Neural cell (in vitro differentiated cells): ENCODE measurements at regions not wholly inside any gene's neighbourhood (a gene's known extent, or its start where the extent isn't known, plus 50 kb on each side); places are given as distances from the start of the nearest gene placed in this dataset.

Experiments
- H2AFZ ChIP-seq: fragments of 200-600, 300-800 bp; sonication (generic), shearing (Covaris generic); 2 replicates; pipeline ENCODE4 v1.6.0; 2014; ENCODE audit warnings: low read depth, mild to moderate bottlenecking, antibody characterized with exemption, low read length, moderate library complexity
- H3F3A ChIP-seq: fragments of 200-600 bp; shearing (Covaris generic); 2 replicates; pipeline ENCODE4 v1.6.1; 2016; ENCODE audit warnings: mild to moderate bottlenecking, moderate library complexity, mixed read lengths, antibody characterized with exemption, low read length; ENCODE audit not compliant: insufficient read depth, poor library complexity, severe bottlenecking
- H3K27ac ChIP-seq: fragments of 200-600, 300-800 bp; sonication (generic), shearing (Covaris generic); 2 replicates; pipeline ENCODE4 v1.5.1; 2014; ENCODE audit warnings: mild to moderate bottlenecking, low read length, moderate library complexity
- H3K27me3 ChIP-seq: fragments of 300-800, 200-600 bp; sonication (generic), shearing (Covaris generic); 2 replicates; pipeline ENCODE4 v1.6.0; 2014; ENCODE audit warnings: mild to moderate bottlenecking, low read depth, low read length, moderate library complexity; ENCODE audit not compliant: insufficient read depth
- H3K36me3 ChIP-seq: fragments of 300-800, 200-600 bp; sonication (generic), shearing (Covaris generic); 2 replicates; pipeline ENCODE4 v1.5.1; 2014; ENCODE audit warnings: mild to moderate bottlenecking, antibody characterized with exemption, low read length, moderate library complexity; ENCODE audit not compliant: insufficient read depth
- H3K4me2 ChIP-seq: fragments of 300-800, 200-600 bp; sonication (generic), shearing (Covaris generic); 2 replicates; pipeline ENCODE4 v1.6.0; 2014; ENCODE audit warnings: mild to moderate bottlenecking, low read length
- H3K4me3 ChIP-seq: fragments of 300-800, 200-600 bp; sonication (generic), shearing (Covaris generic); 2 replicates; pipeline ENCODE4 v1.5.1; 2014; ENCODE audit warnings: mild to moderate bottlenecking, low read length, moderate library complexity
- H3K79me2 ChIP-seq: fragments of 200-600 bp; shearing (Covaris generic); replicated peaks from 2 replicates; pipeline ENCODE4 v1.6.0; 2014; ENCODE audit warnings: mild to moderate bottlenecking, low read length, moderate library complexity; ENCODE audit not compliant: insufficient read depth
- H3K9ac ChIP-seq: fragments of 300-800, 200-600 bp; sonication (generic), shearing (Covaris generic); 2 replicates; pipeline ENCODE4 v1.6.1; 2016; ENCODE audit warnings: mild to moderate bottlenecking, low read length, mixed read lengths
- H3K9me2 ChIP-seq: fragments of 200-600 bp; shearing (Covaris generic); 2 replicates; pipeline ENCODE4 v1.6.1; 2016; ENCODE audit warnings: mild to moderate bottlenecking, low read length, mixed read lengths; ENCODE audit not compliant: insufficient read depth
- H3K9me3 ChIP-seq: fragments of 200-600, 300-800 bp; sonication (generic), shearing (Covaris generic); 2 replicates; pipeline ENCODE4 v1.6.1; 2016; ENCODE audit warnings: mild to moderate bottlenecking, mixed run types, low read length, moderate library complexity, mixed read lengths
- H4K20me1 ChIP-seq: fragments of 200-600 bp; shearing (Covaris generic); 2 replicates; pipeline ENCODE4 v1.6.1; 2016; ENCODE audit warnings: mild to moderate bottlenecking, mixed run types; ENCODE audit not compliant: insufficient read depth
- EP300 ChIP-seq: fragments of 450-650 bp; conservative IDR thresholded peaks from 2 replicates; pipeline ENCODE4 v1.6.1; 2014; ENCODE audit warnings: antibody characterized with exemption, mild to moderate bottlenecking, moderate library complexity; ENCODE audit not compliant: poor library complexity, severe bottlenecking
- EZH2 ChIP-seq: fragments of 200-600, 300-800 bp; shearing (Covaris generic), sonication (generic); IDR thresholded peaks from 2 replicates; pipeline ENCODE4 v1.6.1; 2014; ENCODE audit warnings: antibody characterized with exemption, low read length, borderline replicate concordance, mild to moderate bottlenecking; ENCODE audit not compliant: insufficient read depth, poor library complexity, severe bottlenecking
- MXI1 ChIP-seq: fragments of 450-650 bp; conservative IDR thresholded peaks from 2 replicates; pipeline ENCODE4 v1.6.1; 2014; ENCODE audit warnings: antibody characterized with exemption, mild to moderate bottlenecking; ENCODE audit not compliant: poor library complexity, severe bottlenecking
- POLR2AphosphoS5 ChIP-seq: IDR thresholded peaks from 2 replicates; pipeline ENCODE4 v1.6.1; 2012
- RAD21 ChIP-seq: fragments of 450-650 bp; conservative IDR thresholded peaks from 2 replicates; pipeline ENCODE4 v1.6.1; 2014; ENCODE audit warnings: antibody characterized with exemption, mild to moderate bottlenecking, moderate library complexity
- SMC3 ChIP-seq: fragments of 450-650 bp; conservative IDR thresholded peaks from 2 replicates; pipeline ENCODE4 v1.6.1; 2014; ENCODE audit warnings: antibody characterized with exemption, mild to moderate bottlenecking, moderate library complexity; ENCODE audit not compliant: poor library complexity
- TAF1 ChIP-seq: IDR thresholded peaks from 2 replicates; pipeline ENCODE4 v1.6.1; 2012; ENCODE audit warnings: low read depth
- TF ChIP-seq, protein P1 (sequence below): fragments of 450-650 bp; IDR thresholded peaks from 2 replicates; pipeline ENCODE4 v1.5.1; 2014; ENCODE audit warnings: antibody characterized with exemption, mild to moderate bottlenecking, moderate library complexity; ENCODE audit not compliant: poor library complexity, severe bottlenecking
- TF ChIP-seq, protein P2 (sequence below): IDR thresholded peaks from 2 replicates; pipeline ENCODE4 v1.6.1; 2012; ENCODE audit warnings: borderline replicate concordance

DNA sequence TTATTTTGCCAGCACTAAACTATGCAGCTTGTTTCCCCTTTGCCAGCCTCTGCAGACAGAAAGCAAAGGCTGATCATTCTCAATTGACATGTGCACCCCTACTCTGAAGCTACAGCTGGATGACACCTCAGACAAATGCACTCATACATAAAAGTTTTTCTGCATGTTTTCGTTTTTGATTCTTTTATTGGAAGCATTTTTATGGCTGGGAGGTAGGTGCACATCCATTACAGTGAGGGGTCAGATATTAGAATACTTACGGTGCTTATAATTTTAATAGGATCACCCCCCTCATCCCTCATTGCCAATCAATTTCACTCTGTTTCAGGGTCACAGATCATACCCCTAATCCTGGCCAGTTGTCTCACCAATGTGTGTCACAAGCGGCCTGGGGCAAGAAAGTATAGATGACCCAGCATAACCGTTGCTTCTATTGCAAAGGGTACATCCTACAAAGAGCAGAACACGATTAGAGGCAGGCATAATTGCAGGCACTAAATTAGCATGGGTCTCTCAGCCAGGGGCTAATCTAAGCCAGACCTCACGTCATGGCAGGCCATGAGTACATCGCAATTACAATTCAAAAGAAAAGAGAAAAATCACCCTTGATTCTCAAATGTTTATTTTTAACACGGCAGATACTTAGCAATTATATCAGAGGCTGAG is 89.5 kb upstream of the SOX9 start:
- TF ChIP-seq, protein P1, sequence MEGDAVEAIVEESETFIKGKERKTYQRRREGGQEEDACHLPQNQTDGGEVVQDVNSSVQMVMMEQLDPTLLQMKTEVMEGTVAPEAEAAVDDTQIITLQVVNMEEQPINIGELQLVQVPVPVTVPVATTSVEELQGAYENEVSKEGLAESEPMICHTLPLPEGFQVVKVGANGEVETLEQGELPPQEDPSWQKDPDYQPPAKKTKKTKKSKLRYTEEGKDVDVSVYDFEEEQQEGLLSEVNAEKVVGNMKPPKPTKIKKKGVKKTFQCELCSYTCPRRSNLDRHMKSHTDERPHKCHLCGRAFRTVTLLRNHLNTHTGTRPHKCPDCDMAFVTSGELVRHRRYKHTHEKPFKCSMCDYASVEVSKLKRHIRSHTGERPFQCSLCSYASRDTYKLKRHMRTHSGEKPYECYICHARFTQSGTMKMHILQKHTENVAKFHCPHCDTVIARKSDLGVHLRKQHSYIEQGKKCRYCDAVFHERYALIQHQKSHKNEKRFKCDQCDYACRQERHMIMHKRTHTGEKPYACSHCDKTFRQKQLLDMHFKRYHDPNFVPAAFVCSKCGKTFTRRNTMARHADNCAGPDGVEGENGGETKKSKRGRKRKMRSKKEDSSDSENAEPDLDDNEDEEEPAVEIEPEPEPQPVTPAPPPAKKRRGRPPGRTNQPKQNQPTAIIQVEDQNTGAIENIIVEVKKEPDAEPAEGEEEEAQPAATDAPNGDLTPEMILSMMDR: no peak
- TF ChIP-seq SMC3: no peak
- TF ChIP-seq, protein P2, sequence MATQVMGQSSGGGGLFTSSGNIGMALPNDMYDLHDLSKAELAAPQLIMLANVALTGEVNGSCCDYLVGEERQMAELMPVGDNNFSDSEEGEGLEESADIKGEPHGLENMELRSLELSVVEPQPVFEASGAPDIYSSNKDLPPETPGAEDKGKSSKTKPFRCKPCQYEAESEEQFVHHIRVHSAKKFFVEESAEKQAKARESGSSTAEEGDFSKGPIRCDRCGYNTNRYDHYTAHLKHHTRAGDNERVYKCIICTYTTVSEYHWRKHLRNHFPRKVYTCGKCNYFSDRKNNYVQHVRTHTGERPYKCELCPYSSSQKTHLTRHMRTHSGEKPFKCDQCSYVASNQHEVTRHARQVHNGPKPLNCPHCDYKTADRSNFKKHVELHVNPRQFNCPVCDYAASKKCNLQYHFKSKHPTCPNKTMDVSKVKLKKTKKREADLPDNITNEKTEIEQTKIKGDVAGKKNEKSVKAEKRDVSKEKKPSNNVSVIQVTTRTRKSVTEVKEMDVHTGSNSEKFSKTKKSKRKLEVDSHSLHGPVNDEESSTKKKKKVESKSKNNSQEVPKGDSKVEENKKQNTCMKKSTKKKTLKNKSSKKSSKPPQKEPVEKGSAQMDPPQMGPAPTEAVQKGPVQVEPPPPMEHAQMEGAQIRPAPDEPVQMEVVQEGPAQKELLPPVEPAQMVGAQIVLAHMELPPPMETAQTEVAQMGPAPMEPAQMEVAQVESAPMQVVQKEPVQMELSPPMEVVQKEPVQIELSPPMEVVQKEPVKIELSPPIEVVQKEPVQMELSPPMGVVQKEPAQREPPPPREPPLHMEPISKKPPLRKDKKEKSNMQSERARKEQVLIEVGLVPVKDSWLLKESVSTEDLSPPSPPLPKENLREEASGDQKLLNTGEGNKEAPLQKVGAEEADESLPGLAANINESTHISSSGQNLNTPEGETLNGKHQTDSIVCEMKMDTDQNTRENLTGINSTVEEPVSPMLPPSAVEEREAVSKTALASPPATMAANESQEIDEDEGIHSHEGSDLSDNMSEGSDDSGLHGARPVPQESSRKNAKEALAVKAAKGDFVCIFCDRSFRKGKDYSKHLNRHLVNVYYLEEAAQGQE: no peak
- no peak for TF ChIP-seq MXI1
- no peak for TF ChIP-seq TAF1
- no peak for TF ChIP-seq EZH2
- TF ChIP-seq EP300: no peak
- TF ChIP-seq POLR2AphosphoS5: no peak
- no peak for TF ChIP-seq RAD21
- H3K9ac ChIP-seq: no peak overlapping the region
- no peaks in the 10 kb centered on the region for H3K9me3 ChIP-seq
- no peaks in the 10 kb centered on the region for H3K79me2 ChIP-seq
- H3F3A ChIP-seq: no peaks in the 10 kb centered on the region
- H3K27me3 ChIP-seq: no peaks in the 10 kb centered on the region
- H3K9me2 ChIP-seq: no peaks in the 10 kb centered on the region
- no peak overlapping the region for H3K4me2 ChIP-seq
- H3K4me3 ChIP-seq: no peak overlapping the region
- no peak overlapping the region for H3K27ac ChIP-seq
- no peak overlapping the region for H2AFZ ChIP-seq
- no peaks in the 10 kb centered on the region for H4K20me1 ChIP-seq
- H3K36me3 ChIP-seq: no peaks in the 10 kb centered on the region

DNA sequence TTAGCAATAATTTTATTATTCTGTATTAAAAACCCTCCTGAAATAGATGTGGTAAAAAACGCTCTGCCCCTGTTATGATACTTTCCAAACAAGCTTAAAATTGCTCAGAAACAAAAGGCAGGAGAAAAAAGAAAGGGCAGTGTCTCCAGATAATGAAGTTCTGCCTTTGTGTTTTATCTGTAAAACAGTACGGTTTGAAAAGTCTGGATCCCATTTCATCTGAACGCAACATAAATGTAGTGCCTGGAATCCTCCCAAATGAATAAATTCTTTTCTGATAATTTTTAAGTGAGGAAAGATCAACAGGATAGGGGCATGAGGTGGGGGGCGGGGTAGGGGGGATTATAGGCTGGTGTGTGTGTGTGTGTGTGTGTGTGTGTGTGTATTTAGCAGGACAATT is 87.5 kb upstream of the SOX9 start:
- Histone ChIP-seq H3K9me2 (no peaks in the 10 kb centered on the region), H3K27me3 (no peaks in the 10 kb centered on the region), H3F3A (no peaks in the 10 kb centered on the region), H3K4me2 (no peak overlapping the region), H3K36me3 (no peaks in the 10 kb centered on the region), H2AFZ (no peak overlapping the region), H3K27ac (no peak overlapping the region), H3K79me2 (no peaks in the 10 kb centered on the region), H3K9ac (no peak overlapping the region), H3K9me3 (no peaks in the 10 kb centered on the region), H3K4me3 (no peak overlapping the region), H4K20me1 (no peaks in the 10 kb centered on the region)
- no peak for TF ChIP-seq EZH2
- no peak for TF ChIP-seq MXI1
- no peak for TF ChIP-seq TAF1
- TF ChIP-seq, protein P1: no peak
- TF ChIP-seq RAD21: no peak
- TF ChIP-seq SMC3: no peak
- no peak for TF ChIP-seq POLR2AphosphoS5
- TF ChIP-seq EP300: no peak
- TF ChIP-seq, protein P2: no peak
